Endothelial cell of umbilical vein (primary cell): ENCODE measurements at regions not wholly inside any gene's neighbourhood (a gene's known extent, or its start where the extent isn't known, plus 50 kb on each side); places are given as distances from the start of the nearest gene placed in this dataset.

Experiments used
- BruUV-seq: library from RNA; stranded (reverse); fragments of 400-500 nt; replicated peaks from 2 replicates; lab custom pipeline; 2021; lab: Mats Ljungman, UMichigan
- CTCF ChIA-PET: fragments of 300-600, 350-600 bp; sonication (Branson Sonifier 250); formaldehyde crosslinking; loops from one replicate; lab custom pipeline; 2021; ENCODE audit warnings: antibody characterized with exemption, inconsistent platforms; lab: Charles Lee
- POLR2A ChIA-PET: fragments of 300-600, 350-600 bp; sonication (Branson Sonifier 250); formaldehyde crosslinking; loops from one replicate; lab custom pipeline; 2021; ENCODE audit warnings: antibody characterized with exemption, inconsistent platforms; lab: Charles Lee
- DNase-seq: peaks from one replicate; pipeline ENCODE4 v3.0.0-alpha.2; 2011; ENCODE audit warnings: low read depth, low spot score
- FAIRE-seq: peaks from 2 replicates; lab custom pipeline; 2011; peaks lifted over from hg19 to GRCh38; lab: Jason Lieb, UNC
- H2AFZ ChIP-seq: 2 replicates; pipeline ENCODE4 v1.6.0; 2012; ENCODE audit warnings: low read depth, low read length, control low read depth, inconsistent platforms
- H3K27ac ChIP-seq: 2 replicates; pipeline ENCODE4 v1.5.1; 2011; ENCODE audit warnings: low read depth, mild to moderate bottlenecking, control low read depth, low read length, moderate library complexity; ENCODE audit not compliant: insufficient read depth
- H3K27me3 ChIP-seq, 2 experiments: 2 replicates each; pipeline versions ENCODE4 v1.6.0 to v1.6.1; 2011; ENCODE audit warnings: low read length in 2 of 2, mixed read lengths in 1 of 2; ENCODE audit not compliant: control insufficient read depth in 2 of 2, insufficient read depth in 2 of 2
- H3K36me3 ChIP-seq, 2 experiments: 2 replicates in 1 of 2; 3 replicates in 1 of 2; pipeline ENCODE4 v1.5.1; 2011; ENCODE audit warnings: low read length in 2 of 2, mild to moderate bottlenecking in 1 of 2, moderate library complexity in 1 of 2; ENCODE audit not compliant: control insufficient read depth in 2 of 2, insufficient read depth in 2 of 2; ENCODE audit errors: extremely low read depth in 1 of 2
- H3K4me1 ChIP-seq: 3 replicates; pipeline ENCODE4 v1.5.1; 2011; ENCODE audit warnings: mild to moderate bottlenecking, low read length; ENCODE audit not compliant: control insufficient read depth, insufficient read depth; ENCODE audit errors: extremely low read depth
- H3K4me2 ChIP-seq: 2 replicates; pipeline ENCODE4 v1.6.1; 2011; ENCODE audit warnings: low read length, control low read depth, mixed read lengths; ENCODE audit not compliant: insufficient read depth
- H3K4me3 ChIP-seq, 3 experiments: fragments of 200-600 bp in 1 of 3; sonication (generic), shearing (Covaris generic) in 1 of 3; replicated peaks in 1 of 3; 2 replicates each; pipeline ENCODE4 v1.5.1; 2011 to 2016; ENCODE audit warnings: control low read depth in 3 of 3, low read length in 3 of 3, mild to moderate bottlenecking in 2 of 3, inconsistent platforms in 1 of 3, low read depth in 1 of 3, moderate library complexity in 1 of 3; ENCODE audit not compliant: insufficient read depth in 1 of 3
- H3K79me2 ChIP-seq: 2 replicates; pipeline ENCODE4 v1.6.0; 2012; ENCODE audit warnings: low read length, inconsistent platforms; ENCODE audit not compliant: control insufficient read depth, insufficient read depth
- H3K9ac ChIP-seq: replicated peaks from 2 replicates; pipeline ENCODE3; 2011; ENCODE audit warnings: low read length, control low read depth; ENCODE audit not compliant: insufficient read depth; ENCODE audit errors: extremely low read depth
- H3K9me1 ChIP-seq: replicated peaks from 3 replicates; pipeline ENCODE4 v1.6.0; 2011; ENCODE audit warnings: mild to moderate bottlenecking, low read length; ENCODE audit not compliant: control insufficient read depth, insufficient read depth; ENCODE audit errors: extremely low read depth
- H3K9me3 ChIP-seq: replicated peaks from 2 replicates; pipeline ENCODE4 v1.5.1; 2012; ENCODE audit warnings: low read length, inconsistent platforms; ENCODE audit not compliant: control insufficient read depth, insufficient read depth
- H4K20me1 ChIP-seq: replicated peaks from 2 replicates; pipeline ENCODE3; 2011; ENCODE audit warnings: mild to moderate bottlenecking, low read length; ENCODE audit not compliant: control insufficient read depth, insufficient read depth; ENCODE audit errors: extremely low read depth
- EZH2 ChIP-seq: IDR thresholded peaks from 2 replicates; pipeline ENCODE4 v1.6.1; 2012; ENCODE audit warnings: borderline replicate concordance, low read depth, mild to moderate bottlenecking, moderate library complexity, low read length, inconsistent platforms; ENCODE audit not compliant: severe bottlenecking
- FOS ChIP-seq: IDR thresholded peaks from 2 replicates; pipeline ENCODE4 v1.6.1; 2011; ENCODE audit warnings: mild to moderate bottlenecking, low read length, moderate library complexity, borderline replicate concordance; ENCODE audit not compliant: insufficient read depth
- GATA2 ChIP-seq: IDR thresholded peaks from 2 replicates; pipeline ENCODE4 v1.7.0; 2011; ENCODE audit warnings: low read depth, mild to moderate bottlenecking, moderate library complexity, mixed read lengths, low read length; ENCODE audit not compliant: insufficient read length, insufficient read depth
- JUN ChIP-seq: IDR thresholded peaks from 2 replicates; pipeline ENCODE4 v1.6.1; 2011; ENCODE audit warnings: borderline replicate concordance, low read depth; ENCODE audit not compliant: insufficient read length, insufficient read depth
- MYC ChIP-seq: IDR thresholded peaks from one replicate; pipeline ENCODE4 v1.6.1; 2011; ENCODE audit warnings: mild to moderate bottlenecking, low read depth, low read length
- POLR2A ChIP-seq: IDR thresholded peaks from 2 replicates; pipeline ENCODE4 v1.6.1; 2012; ENCODE audit warnings: low read depth, mild to moderate bottlenecking, control low read depth, low read length
- POLR2AphosphoS5 ChIP-seq: IDR thresholded peaks from 2 replicates; pipeline ENCODE4 v1.6.1; 2012; ENCODE audit warnings: low read depth, mild to moderate bottlenecking, control low read depth, low read length, moderate library complexity; ENCODE audit not compliant: insufficient read depth
- dilution Hi-C: fragments of 300-500 bp; cut with MboI; formaldehyde crosslinking; loops from one replicate; pipeline ENCODE4 v1.15.0; 2019; ENCODE audit warnings: low sequenced_read_pairs; ENCODE audit not compliant: extremely low pct_ligation_motif_present
- intact Hi-C: fragments of 100-400 bp; cut with micrococcal nuclease; formaldehyde crosslinking; loops from one replicate; pipeline ENCODE4 v1.10.0; 2022
- TF ChIP-seq, protein P1 (sequence below): IDR thresholded peaks from 2 replicates; pipeline ENCODE4 v1.6.1; 2011; ENCODE audit not compliant: insufficient read depth, insufficient read length
- TF ChIP-seq, protein P2 (sequence below), 2 donors: IDR thresholded peaks; 1 replicate in 1 of 2; 2 replicates in 1 of 2; pipeline ENCODE4 v1.5.1; 2011; ENCODE audit warnings: low read length in 2 of 2, mild to moderate bottlenecking in 2 of 2, moderate library complexity in 2 of 2, control low read depth in 1 of 2, inconsistent platforms in 1 of 2, low read depth in 1 of 2; ENCODE audit not compliant: insufficient read depth in 1 of 2; ENCODE audit errors: extremely low read depth in 1 of 2

DNA sequence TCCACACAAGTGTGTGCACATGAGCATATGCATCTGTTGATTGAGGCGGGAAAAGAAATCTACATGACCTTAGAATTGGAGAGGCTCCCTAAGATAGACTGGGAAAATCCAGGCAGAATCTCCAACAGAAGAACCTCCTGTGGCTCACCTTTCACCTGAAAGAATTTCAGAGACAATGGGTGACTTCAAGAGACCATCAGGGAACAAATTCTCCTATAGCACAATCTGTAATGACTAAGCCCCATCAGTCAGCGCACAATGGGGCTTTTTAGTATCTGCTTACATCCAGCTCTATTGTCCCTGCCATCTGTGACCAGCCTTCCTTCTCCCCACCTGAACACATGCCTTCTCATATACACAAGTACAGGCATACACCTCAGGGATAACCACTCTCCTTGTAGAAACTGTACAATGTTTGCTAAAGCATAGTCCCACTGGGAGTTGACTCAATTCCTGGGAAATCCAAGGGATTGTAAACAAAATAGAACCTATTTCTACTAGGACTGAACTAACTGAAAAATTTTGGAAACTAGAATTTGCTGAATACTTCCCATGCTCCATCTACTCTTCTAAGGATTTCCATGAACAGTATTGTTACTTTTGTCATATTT is 150.8 kb upstream of the STXBP5 start:
- Histone ChIP-seq H3K9me1 (no peaks in the 10 kb centered on the region), H3K9ac (no peak overlapping the region), H3K4me1 (no peaks in the 10 kb centered on the region), H3K4me2 (no peak overlapping the region), H4K20me1 (no peaks in the 10 kb centered on the region), H3K36me3 (no peaks in the 10 kb centered on the region), H3K9me3 (no peaks in the 10 kb centered on the region), H3K79me2 (no peaks in the 10 kb centered on the region), H2AFZ (no peak overlapping the region), H3K27me3 (no peaks in the 10 kb centered on the region), H3K27ac (no peak overlapping the region), H3K4me3 (no peak overlapping the region)
- POLR2A ChIA-PET, result no interaction called here
- dilution Hi-C loops, result no loop called here
- CTCF ChIA-PET, result no interaction called here
- TF ChIP-seq GATA2, result no peak
- TF ChIP-seq, protein P1, sequence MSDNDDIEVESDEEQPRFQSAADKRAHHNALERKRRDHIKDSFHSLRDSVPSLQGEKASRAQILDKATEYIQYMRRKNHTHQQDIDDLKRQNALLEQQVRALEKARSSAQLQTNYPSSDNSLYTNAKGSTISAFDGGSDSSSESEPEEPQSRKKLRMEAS, result no peak
- TF ChIP-seq FOS, result no peak
- TF ChIP-seq MYC, result no peak
- no peak for TF ChIP-seq POLR2AphosphoS5
- TF ChIP-seq JUN, result no peak
- TF ChIP-seq EZH2, result no peak
- TF ChIP-seq POLR2A, result no peak
- TF ChIP-seq, protein P2, sequence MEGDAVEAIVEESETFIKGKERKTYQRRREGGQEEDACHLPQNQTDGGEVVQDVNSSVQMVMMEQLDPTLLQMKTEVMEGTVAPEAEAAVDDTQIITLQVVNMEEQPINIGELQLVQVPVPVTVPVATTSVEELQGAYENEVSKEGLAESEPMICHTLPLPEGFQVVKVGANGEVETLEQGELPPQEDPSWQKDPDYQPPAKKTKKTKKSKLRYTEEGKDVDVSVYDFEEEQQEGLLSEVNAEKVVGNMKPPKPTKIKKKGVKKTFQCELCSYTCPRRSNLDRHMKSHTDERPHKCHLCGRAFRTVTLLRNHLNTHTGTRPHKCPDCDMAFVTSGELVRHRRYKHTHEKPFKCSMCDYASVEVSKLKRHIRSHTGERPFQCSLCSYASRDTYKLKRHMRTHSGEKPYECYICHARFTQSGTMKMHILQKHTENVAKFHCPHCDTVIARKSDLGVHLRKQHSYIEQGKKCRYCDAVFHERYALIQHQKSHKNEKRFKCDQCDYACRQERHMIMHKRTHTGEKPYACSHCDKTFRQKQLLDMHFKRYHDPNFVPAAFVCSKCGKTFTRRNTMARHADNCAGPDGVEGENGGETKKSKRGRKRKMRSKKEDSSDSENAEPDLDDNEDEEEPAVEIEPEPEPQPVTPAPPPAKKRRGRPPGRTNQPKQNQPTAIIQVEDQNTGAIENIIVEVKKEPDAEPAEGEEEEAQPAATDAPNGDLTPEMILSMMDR (IDR thresholded peaks at IDR 0.05; ENCODE audit: extremely low read depth in 1 of 2, insufficient read depth in 1 of 2, low read depth in 1 of 2, low read length in 2 of 2), result no peak
- BruUV-seq, result no TSS peak
- intact Hi-C loops, result no loop called here
- FAIRE-seq (no peak), DNase-seq (no peak)
